ENCODE measurements at regions not wholly inside any gene's neighbourhood (a gene's known extent, or its start where the extent isn't known, plus 50 kb on each side); places are given as distances from the start of the nearest gene placed in this dataset.

DNA sequence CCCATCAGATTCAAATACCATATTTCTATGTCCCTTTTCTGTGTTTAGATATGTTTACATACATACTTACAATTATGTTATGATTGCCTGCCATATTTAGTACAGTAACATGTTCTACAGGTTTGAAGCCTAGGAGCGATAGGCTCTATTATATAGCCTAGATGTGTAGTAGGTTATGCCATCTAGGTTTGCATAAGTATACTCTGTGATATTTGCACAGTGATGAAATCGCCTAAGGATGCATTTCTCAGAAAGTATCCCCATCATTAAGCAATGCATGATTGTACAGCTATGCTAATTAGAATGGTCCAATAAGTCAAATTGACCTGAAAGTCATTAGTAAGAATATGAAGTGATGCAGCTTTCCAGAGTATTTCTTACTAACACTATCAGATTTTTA is 1171.7 kb upstream of the LRRTM3 start:
- TF ChIP-seq, protein P1, sequence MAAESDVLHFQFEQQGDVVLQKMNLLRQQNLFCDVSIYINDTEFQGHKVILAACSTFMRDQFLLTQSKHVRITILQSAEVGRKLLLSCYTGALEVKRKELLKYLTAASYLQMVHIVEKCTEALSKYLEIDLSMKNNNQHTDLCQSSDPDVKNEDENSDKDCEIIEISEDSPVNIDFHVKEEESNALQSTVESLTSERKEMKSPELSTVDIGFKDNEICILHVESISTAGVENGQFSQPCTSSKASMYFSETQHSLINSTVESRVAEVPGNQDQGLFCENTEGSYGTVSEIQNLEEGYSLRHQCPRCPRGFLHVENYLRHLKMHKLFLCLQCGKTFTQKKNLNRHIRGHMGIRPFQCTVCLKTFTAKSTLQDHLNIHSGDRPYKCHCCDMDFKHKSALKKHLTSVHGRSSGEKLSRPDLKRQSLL (tag by site-specific recombination; IDR thresholded peaks at IDR 0.05): no peak
- TF ChIP-seq, protein P2, sequence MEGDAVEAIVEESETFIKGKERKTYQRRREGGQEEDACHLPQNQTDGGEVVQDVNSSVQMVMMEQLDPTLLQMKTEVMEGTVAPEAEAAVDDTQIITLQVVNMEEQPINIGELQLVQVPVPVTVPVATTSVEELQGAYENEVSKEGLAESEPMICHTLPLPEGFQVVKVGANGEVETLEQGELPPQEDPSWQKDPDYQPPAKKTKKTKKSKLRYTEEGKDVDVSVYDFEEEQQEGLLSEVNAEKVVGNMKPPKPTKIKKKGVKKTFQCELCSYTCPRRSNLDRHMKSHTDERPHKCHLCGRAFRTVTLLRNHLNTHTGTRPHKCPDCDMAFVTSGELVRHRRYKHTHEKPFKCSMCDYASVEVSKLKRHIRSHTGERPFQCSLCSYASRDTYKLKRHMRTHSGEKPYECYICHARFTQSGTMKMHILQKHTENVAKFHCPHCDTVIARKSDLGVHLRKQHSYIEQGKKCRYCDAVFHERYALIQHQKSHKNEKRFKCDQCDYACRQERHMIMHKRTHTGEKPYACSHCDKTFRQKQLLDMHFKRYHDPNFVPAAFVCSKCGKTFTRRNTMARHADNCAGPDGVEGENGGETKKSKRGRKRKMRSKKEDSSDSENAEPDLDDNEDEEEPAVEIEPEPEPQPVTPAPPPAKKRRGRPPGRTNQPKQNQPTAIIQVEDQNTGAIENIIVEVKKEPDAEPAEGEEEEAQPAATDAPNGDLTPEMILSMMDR (tag by site-specific recombination; IDR thresholded peaks at IDR 0.05): no peak
- no peak for TF ChIP-seq ZNF214 (tag by site-specific recombination; IDR thresholded peaks at IDR 0.05; ENCODE audit: borderline replicate concordance)
- TF ChIP-seq, protein P3, sequence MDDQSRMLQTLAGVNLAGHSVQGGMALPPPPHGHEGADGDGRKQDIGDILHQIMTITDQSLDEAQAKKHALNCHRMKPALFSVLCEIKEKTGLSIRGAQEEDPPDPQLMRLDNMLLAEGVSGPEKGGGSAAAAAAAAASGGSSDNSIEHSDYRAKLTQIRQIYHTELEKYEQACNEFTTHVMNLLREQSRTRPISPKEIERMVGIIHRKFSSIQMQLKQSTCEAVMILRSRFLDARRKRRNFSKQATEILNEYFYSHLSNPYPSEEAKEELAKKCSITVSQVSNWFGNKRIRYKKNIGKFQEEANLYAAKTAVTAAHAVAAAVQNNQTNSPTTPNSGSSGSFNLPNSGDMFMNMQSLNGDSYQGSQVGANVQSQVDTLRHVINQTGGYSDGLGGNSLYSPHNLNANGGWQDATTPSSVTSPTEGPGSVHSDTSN (CRISPR knock-in tag; IDR thresholded peaks at IDR 0.05): no peak
